CD4-positive, alpha-beta memory T cell (primary cell): ENCODE measurements at regions not wholly inside any gene's neighbourhood (a gene's known extent, or its start where the extent isn't known, plus 50 kb on each side); places are given as distances from the start of the nearest gene placed in this dataset.

Experiments used
- CTCF ChIA-PET: fragments of 350-600 bp; sonication (Branson Sonifier 250); formaldehyde crosslinking; loops from one replicate; lab custom pipeline; 2021; ENCODE audit warnings: inconsistent platforms; ENCODE audit not compliant: partially characterized antibody; lab: Charles Lee
- POLR2A ChIA-PET: fragments of 350-600 bp; sonication (Branson Sonifier 250); formaldehyde crosslinking; loops from one replicate; lab custom pipeline; 2021; ENCODE audit not compliant: partially characterized antibody; lab: Charles Lee
- DNase-seq, 5 donors: peaks; one replicate each; pipeline versions ENCODE4 v3.0.0 to v3.0.0-alpha.2; 2020 to 2022; ENCODE audit warnings: mixed read lengths in 1 of 5
- H3K27ac ChIP-seq: one replicate; pipeline ENCODE4 v1.7.0; 2013; ENCODE audit warnings: low read depth, low read length
- H3K27me3 ChIP-seq: 2 replicates; pipeline ENCODE4 v1.7.0; 2013; ENCODE audit warnings: mild to moderate bottlenecking, low read length, moderate library complexity; ENCODE audit not compliant: insufficient read depth
- H3K36me3 ChIP-seq: 2 replicates; pipeline ENCODE4 v1.7.0; 2013; ENCODE audit warnings: mild to moderate bottlenecking, low read length, moderate library complexity; ENCODE audit not compliant: insufficient read depth
- H3K4me1 ChIP-seq: 2 replicates; pipeline ENCODE4 v1.7.0; 2013; ENCODE audit warnings: mild to moderate bottlenecking, low read length, moderate library complexity; ENCODE audit not compliant: insufficient read depth
- H3K4me3 ChIP-seq, 2 donors: one replicate each; pipeline ENCODE4 v1.7.0; 2013; ENCODE audit warnings: low read length in 2 of 2, mild to moderate bottlenecking in 1 of 2
- H3K9me3 ChIP-seq, 2 donors: one replicate each; pipeline ENCODE4 v1.7.0; 2013; ENCODE audit warnings: low read length in 2 of 2, control low read depth in 1 of 2; ENCODE audit not compliant: control insufficient read depth in 1 of 2
- H3K27ac Mint-ChIP-seq, 7 donors: one replicate each; pipeline ENCODE4 v1.8.0; 2020 to 2021; ENCODE audit warnings: mixed read lengths in 7 of 7, mild to moderate bottlenecking in 6 of 7, inconsistent platforms in 3 of 7, moderate library complexity in 3 of 7
- H3K27me3 Mint-ChIP-seq, 2 donors: one replicate each; pipeline ENCODE4 v1.8.0; 2020 to 2021; ENCODE audit warnings: mixed read lengths in 2 of 2
- H3K36me3 Mint-ChIP-seq, 2 donors: one replicate each; pipeline ENCODE4 v1.8.0; 2020 to 2021; ENCODE audit warnings: mixed read lengths in 2 of 2, inconsistent platforms in 1 of 2, mild to moderate bottlenecking in 1 of 2
- H3K4me1 Mint-ChIP-seq, 4 donors: one replicate each; pipeline ENCODE4 v1.8.0; 2020 to 2021; ENCODE audit warnings: mixed read lengths in 4 of 4, mild to moderate bottlenecking in 1 of 4
- H3K4me3 Mint-ChIP-seq, 8 donors: one replicate each; pipeline ENCODE4 v1.8.0; 2020 to 2021; ENCODE audit warnings: mixed read lengths in 8 of 8, mild to moderate bottlenecking in 7 of 8, moderate library complexity in 6 of 8, inconsistent platforms in 3 of 8
- H3K9me3 Mint-ChIP-seq, 8 donors: one replicate each; pipeline ENCODE4 v1.8.0; 2020 to 2021; ENCODE audit warnings: mixed read lengths in 8 of 8, mild to moderate bottlenecking in 5 of 8, inconsistent platforms in 3 of 8, moderate library complexity in 1 of 8
- intact Hi-C: fragments of 100-400 bp; cut with micrococcal nuclease; formaldehyde crosslinking; loops from one replicate; pipeline ENCODE4 v1.15.1; 2023

GRCh38 chr3:9301091-9301490 is 51.6 kb upstream of the SRGAP3 start:
- Mint-ChIP-seq H3K27me3 (peaks cover 0 to 15% of the 10 kb centered on the region in 2 donors), H3K9me3 (peaks cover 0 to 5% (median 0%) of the 10 kb centered on the region in 8 donors), H3K27ac (no peak overlapping the region), H3K36me3 (no peaks in the 10 kb centered on the region), H3K4me3 (no peak overlapping the region), H3K4me1 (peaks cover 4 to 8% (median 5%) of the 10 kb centered on the region in 4 donors)
- H3K4me3 ChIP-seq, result no peak overlapping the region
- no peak overlapping the region for H3K27ac ChIP-seq
- intact Hi-C loops, result no loop called here
- CTCF ChIA-PET, result interaction anchor here (1.0 to 5.4 kb wide), 6 partner anchors 13 to 330 kb away, joined by 3 to 227 read pairs (median 18); partner anchors contain the start of gene SRGAP3
- H3K4me1 ChIP-seq, result peaks cover 7% of the 10 kb centered on the region
- no peaks in the 10 kb centered on the region for H3K27me3 ChIP-seq
- H3K9me3 ChIP-seq, result no peaks in the 10 kb centered on the region
- H3K36me3 ChIP-seq, result no peaks in the 10 kb centered on the region
- no peak for DNase-seq
- POLR2A ChIA-PET, result no interaction called here

GRCh38 chr3:9301798-9302197 is 52.4 kb upstream of the SRGAP3 start:
- ChIA-PET POLR2A (interaction anchor here (1.0 kb wide), 1 partner anchor 328 kb away, joined by 3 read pairs; no protein-coding TSS in a partner anchor), CTCF (interaction anchor here (0.7 to 5.4 kb wide), 21 partner anchors 7 to 533 kb away, joined by 3 to 227 read pairs (median 5); partner anchors contain the start of genes OXTR and SRGAP3)
- no peaks in the 10 kb centered on the region for H3K36me3 Mint-ChIP-seq
- Histone ChIP-seq H3K9me3 (no peaks in the 10 kb centered on the region), H3K27me3 (no peaks in the 10 kb centered on the region), H3K4me1 (peaks cover 7% of the 10 kb centered on the region), H3K27ac (no peak overlapping the region), H3K4me3 (no peak overlapping the region), H3K36me3 (no peaks in the 10 kb centered on the region)
- DNase-seq, result no peak
- H3K9me3 Mint-ChIP-seq, result peaks cover 0 to 5% (median 0%) of the 10 kb centered on the region in 8 donors
- peaks cover 0 to 15% of the 10 kb centered on the region in 2 donors for H3K27me3 Mint-ChIP-seq
- H3K27ac Mint-ChIP-seq, result no peak overlapping the region
- H3K4me1 Mint-ChIP-seq, result peaks cover 4 to 8% (median 5%) of the 10 kb centered on the region in 4 donors
- intact Hi-C loops, result loop anchor here (1.0 to 2.0 kb wide), 3 partner anchors 53 to 330 kb away; partner anchors contain the start of gene SRGAP3
- peak overlapping the region in 3 of 8 donors; percentile 30 to 48 (median 48) for H3K4me3 Mint-ChIP-seq

- H3K27me3 Mint-ChIP-seq, result peaks cover 0 to 15% of the 10 kb centered on the region in 2 donors
- peak; percentile 71 to 78 (median 74) for DNase-seq
- H3K36me3 Mint-ChIP-seq, result no peaks in the 10 kb centered on the region
- H3K9me3 Mint-ChIP-seq, result peaks cover 0 to 5% (median 0%) of the 10 kb centered on the region in 8 donors
- intact Hi-C loops, result loop anchor here (1.0 to 2.0 kb wide), 3 partner anchors 54 to 331 kb away; partner anchors contain the start of gene SRGAP3
- peaks cover 4 to 8% (median 5%) of the 10 kb centered on the region in 4 donors for H3K4me1 Mint-ChIP-seq
- peaks cover 7% of the 10 kb centered on the region for H3K4me1 ChIP-seq
- POLR2A ChIA-PET, result interaction anchor here (1.0 kb wide), 1 partner anchor 329 kb away, joined by 3 read pairs; no protein-coding TSS in a partner anchor
- no peak overlapping the region for H3K4me3 ChIP-seq
- H3K27me3 ChIP-seq, result no peaks in the 10 kb centered on the region
- no peaks in the 10 kb centered on the region for H3K9me3 ChIP-seq
- CTCF ChIA-PET, result interaction anchor here (0.7 to 5.4 kb wide), 24 partner anchors 8 to 533 kb away, joined by 3 to 227 read pairs (median 4); partner anchors contain the start of genes OXTR, RAD18 and SRGAP3
- H3K36me3 ChIP-seq, result no peaks in the 10 kb centered on the region
- no peak overlapping the region for H3K27ac Mint-ChIP-seq
- peak overlapping the region in 6 of 8 donors; percentile 47 to 74 (median 56) for H3K4me3 Mint-ChIP-seq
- no peak overlapping the region for H3K27ac ChIP-seq
These were observed 53.2 kb upstream of the SRGAP3 start for GRCh38 chr3:9302425-9303181.

GRCh38 chr3:9308298-9308990 is 54.4 kb upstream of the THUMPD3 start:
- H3K4me3 Mint-ChIP-seq, result no peak overlapping the region
- DNase-seq, result no peak
- no peaks in the 10 kb centered on the region for H3K9me3 ChIP-seq
- intact Hi-C loops, result no loop called here
- no peaks in the 10 kb centered on the region for H3K4me1 ChIP-seq
- CTCF ChIA-PET, result interaction anchor here (0.9 to 1.2 kb wide), 2 partner anchors 320 to 337 kb away, joined by 3 to 5 read pairs; no protein-coding TSS in a partner anchor
- POLR2A ChIA-PET, result no interaction called here
- H3K27me3 Mint-ChIP-seq, result peaks cover 2 to 6% of the 10 kb centered on the region in 2 donors
- H3K27ac Mint-ChIP-seq, result no peak overlapping the region
- no peaks in the 10 kb centered on the region for H3K9me3 Mint-ChIP-seq
- no peaks in the 10 kb centered on the region for H3K4me1 Mint-ChIP-seq
- peaks cover 3% of the 10 kb centered on the region for H3K27me3 ChIP-seq
- no peak overlapping the region for H3K4me3 ChIP-seq
- no peak overlapping the region for H3K27ac ChIP-seq
- no peaks in the 10 kb centered on the region for H3K36me3 Mint-ChIP-seq
- H3K36me3 ChIP-seq, result no peaks in the 10 kb centered on the region

- H3K4me3 ChIP-seq, result no peak overlapping the region
- Mint-ChIP-seq H3K4me3 (no peak overlapping the region), H3K4me1 (no peaks in the 10 kb centered on the region), H3K27ac (peak overlapping the region in 1 of 7 donors; percentile 69), H3K27me3 (peaks cover 2 to 3% of the 10 kb centered on the region in 2 donors), H3K36me3 (no peaks in the 10 kb centered on the region), H3K9me3 (no peaks in the 10 kb centered on the region)
- peaks cover 3% of the 10 kb centered on the region for H3K27me3 ChIP-seq
- DNase-seq, result no peak
- H3K9me3 ChIP-seq, result no peaks in the 10 kb centered on the region
- intact Hi-C loops, result no loop called here
- no peak overlapping the region for H3K27ac ChIP-seq
- ChIA-PET POLR2A (no interaction called here), CTCF (interaction anchor here (1.1 to 1.5 kb wide), 3 partner anchors 8 to 343 kb away, joined by 3 to 5 read pairs (median 4); no protein-coding TSS in a partner anchor)
- H3K4me1 ChIP-seq, result no peaks in the 10 kb centered on the region
- no peaks in the 10 kb centered on the region for H3K36me3 ChIP-seq
These were observed 52.8 kb upstream of the THUMPD3 start for GRCh38 chr3:9310043-9310442.

- Histone ChIP-seq H3K27ac (no peak overlapping the region), H3K4me1 (no peaks in the 10 kb centered on the region), H3K27me3 (peaks cover 3% of the 10 kb centered on the region), H3K4me3 (no peak overlapping the region), H3K9me3 (no peaks in the 10 kb centered on the region), H3K36me3 (no peaks in the 10 kb centered on the region)
- no peaks in the 10 kb centered on the region for H3K36me3 Mint-ChIP-seq
- CTCF ChIA-PET, result interaction anchor here (1.5 kb wide), 1 partner anchor 9 kb away, joined by 5 read pairs; no protein-coding TSS in a partner anchor
- no peaks in the 10 kb centered on the region for H3K4me1 Mint-ChIP-seq
- no peak overlapping the region for H3K4me3 Mint-ChIP-seq
- peaks cover 2 to 3% of the 10 kb centered on the region in 2 donors for H3K27me3 Mint-ChIP-seq
- H3K9me3 Mint-ChIP-seq, result no peaks in the 10 kb centered on the region
- intact Hi-C loops, result no loop called here
- POLR2A ChIA-PET, result no interaction called here
- DNase-seq, result no peak
- H3K27ac Mint-ChIP-seq, result no peak overlapping the region
These were observed 51.6 kb upstream of the THUMPD3 start for GRCh38 chr3:9311228-9311627.
